Astrocyte of the cerebellum (primary cell): ENCODE measurements at regions not wholly inside any gene's neighbourhood (a gene's known extent, or its start where the extent isn't known, plus 50 kb on each side); places are given as distances from the start of the nearest gene placed in this dataset.
A peak's percentile ranks its signal among the peaks of the same experiment; 100 is the strongest.

Source experiments
- DNase-seq: peaks from one replicate; pipeline ENCODE4 v3.0.0-alpha.2; 2011; ENCODE audit warnings: low read depth
- H3K4me3 ChIP-seq: 2 replicates; pipeline ENCODE4 v1.5.1; 2011; ENCODE audit warnings: mild to moderate bottlenecking, low read depth, low read length, moderate library complexity
- in situ Hi-C: cut with HindIII; loops from 2 replicates; pipeline ENCODE4 v1.10.0; 2017; ENCODE audit warnings: low sequenced_read_pairs
- TF ChIP-seq, protein P1 (sequence below): IDR thresholded peaks from 2 replicates; pipeline ENCODE4 v1.5.1; 2012; ENCODE audit warnings: low read length, low read depth, moderate library complexity, mild to moderate bottlenecking; ENCODE audit errors: missing control alignments

DNA sequence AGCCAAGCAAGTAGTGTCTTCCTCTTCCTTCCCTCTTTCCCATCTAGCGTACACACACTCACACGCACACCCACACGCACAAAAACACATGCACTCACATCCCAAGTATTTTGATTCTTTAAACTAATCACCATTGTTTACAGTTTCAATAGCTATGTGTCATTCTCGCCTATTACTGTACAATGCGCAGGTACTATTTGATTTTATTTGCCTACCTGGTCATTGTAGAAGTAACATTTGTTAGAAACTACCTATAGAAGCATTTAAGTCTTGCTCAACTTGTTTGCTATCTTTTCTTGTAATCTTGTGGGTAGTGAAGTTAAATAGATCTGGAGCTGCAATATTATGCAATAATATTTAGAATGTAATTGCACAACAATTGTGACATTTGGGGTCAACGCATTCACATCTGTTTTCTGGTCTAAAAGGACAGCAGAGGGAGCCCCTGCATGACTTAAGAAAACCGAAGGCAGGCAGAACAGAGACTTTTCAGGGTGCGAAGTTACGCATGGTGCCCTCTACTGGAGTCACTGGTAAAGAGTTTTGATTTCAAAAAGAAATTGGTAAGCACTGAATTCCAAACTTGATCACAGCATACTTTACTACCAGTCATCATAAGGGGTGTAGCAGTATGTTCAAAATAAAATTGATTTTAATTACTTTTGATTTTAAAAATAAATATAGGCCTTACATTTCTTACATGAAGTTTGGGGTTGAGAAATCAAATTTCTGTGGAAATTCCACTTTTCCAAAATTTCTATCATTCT lies 503.3 kb upstream of the FAM241A start:
- no peak overlapping the region for H3K4me3 ChIP-seq
- TF ChIP-seq, protein P1, sequence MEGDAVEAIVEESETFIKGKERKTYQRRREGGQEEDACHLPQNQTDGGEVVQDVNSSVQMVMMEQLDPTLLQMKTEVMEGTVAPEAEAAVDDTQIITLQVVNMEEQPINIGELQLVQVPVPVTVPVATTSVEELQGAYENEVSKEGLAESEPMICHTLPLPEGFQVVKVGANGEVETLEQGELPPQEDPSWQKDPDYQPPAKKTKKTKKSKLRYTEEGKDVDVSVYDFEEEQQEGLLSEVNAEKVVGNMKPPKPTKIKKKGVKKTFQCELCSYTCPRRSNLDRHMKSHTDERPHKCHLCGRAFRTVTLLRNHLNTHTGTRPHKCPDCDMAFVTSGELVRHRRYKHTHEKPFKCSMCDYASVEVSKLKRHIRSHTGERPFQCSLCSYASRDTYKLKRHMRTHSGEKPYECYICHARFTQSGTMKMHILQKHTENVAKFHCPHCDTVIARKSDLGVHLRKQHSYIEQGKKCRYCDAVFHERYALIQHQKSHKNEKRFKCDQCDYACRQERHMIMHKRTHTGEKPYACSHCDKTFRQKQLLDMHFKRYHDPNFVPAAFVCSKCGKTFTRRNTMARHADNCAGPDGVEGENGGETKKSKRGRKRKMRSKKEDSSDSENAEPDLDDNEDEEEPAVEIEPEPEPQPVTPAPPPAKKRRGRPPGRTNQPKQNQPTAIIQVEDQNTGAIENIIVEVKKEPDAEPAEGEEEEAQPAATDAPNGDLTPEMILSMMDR = peak; percentile 93
- DNase-seq = peak; percentile 86
- in situ Hi-C loops = no loop called here

DNA sequence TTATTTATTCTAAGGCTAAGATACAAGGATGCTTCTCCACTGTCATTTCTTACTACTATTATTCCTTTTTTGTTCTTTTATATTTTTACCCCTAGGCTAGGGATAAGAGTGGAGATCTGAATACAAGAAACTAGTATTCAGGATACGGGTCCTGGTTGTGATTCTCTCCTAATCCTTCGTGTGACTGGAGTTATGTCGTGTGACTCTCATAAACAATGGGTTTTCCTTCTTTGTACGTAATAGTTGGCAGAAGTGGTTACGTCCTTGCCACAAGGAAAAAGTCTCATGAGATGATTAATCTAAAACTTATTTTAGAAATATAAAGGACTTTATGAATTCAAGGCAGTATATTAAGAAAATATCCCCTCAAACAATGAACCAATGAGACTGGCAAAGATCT lies 497.2 kb upstream of the FAM241A start:
- TF ChIP-seq, protein P1 = no peak
- H3K4me3 ChIP-seq = no peak overlapping the region
- DNase-seq = no peak
- in situ Hi-C loops = no loop called here

DNA sequence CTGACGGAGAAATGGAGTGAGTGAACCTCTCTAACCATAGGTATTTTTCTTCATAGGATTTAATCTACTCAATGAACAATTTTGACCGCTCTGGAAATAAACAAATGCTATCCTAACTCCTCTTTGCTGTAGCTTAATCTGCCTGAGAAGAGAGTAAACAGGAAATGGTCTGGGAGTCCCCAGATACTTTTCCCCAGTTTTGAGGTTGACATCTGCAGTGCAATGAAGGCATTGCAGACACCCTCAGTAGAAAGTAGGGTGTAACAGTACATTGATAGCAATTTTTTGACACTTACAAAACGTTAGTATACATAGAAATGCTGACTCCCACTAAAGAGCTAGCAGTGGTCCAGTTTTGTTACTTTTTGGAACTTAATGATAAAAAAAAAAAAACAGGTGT lies 495.9 kb upstream of the FAM241A start:
- no peak overlapping the region for H3K4me3 ChIP-seq
- TF ChIP-seq, protein P1 = no peak
- in situ Hi-C loops = no loop called here
- DNase-seq = no peak

DNA sequence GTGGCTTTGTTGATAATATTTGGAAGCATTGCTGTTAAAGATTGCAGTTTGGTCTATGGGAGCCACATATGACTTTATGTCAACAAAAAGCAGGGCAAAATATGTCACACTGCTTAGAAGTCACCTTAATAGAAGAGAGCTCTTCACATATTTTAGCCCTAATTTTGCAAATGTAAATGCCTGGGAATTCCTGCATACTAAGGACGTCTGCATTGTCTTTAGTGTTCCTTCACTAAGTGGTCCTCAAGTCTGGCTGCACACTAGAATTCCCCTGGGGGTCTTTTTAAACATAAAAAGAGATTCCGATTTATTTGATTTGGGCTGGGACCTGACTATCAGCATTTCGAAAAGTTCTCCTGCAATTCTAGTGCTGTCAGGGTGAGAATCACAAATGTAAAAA lies 495.1 kb upstream of the FAM241A start:
- H3K4me3 ChIP-seq = no peak overlapping the region
- in situ Hi-C loops = no loop called here
- no peak for DNase-seq
- TF ChIP-seq, protein P1 = no peak

DNA sequence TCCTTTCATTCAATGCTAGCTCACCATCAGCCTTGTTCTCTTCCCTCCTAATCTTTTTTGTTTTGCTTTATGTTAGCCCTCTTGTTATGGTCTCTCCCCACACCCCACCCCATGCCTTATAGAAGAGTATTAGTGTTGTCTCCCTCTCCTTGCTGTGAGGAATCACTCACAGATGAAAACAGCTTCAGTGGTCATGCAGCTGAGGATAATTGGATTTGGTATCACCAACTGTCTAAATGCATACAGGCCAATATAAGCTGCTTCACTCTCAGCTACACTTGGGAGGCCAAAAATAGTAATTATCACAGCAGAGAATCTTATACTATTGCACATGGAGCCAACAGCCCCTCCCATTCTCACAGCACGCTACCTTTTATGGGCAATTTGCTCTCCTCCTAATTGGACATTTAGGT lies 494.6 kb upstream of the FAM241A start:
- DNase-seq = no peak
- TF ChIP-seq, protein P1 = no peak
- H3K4me3 ChIP-seq = no peak overlapping the region
- in situ Hi-C loops = no loop called here

DNA sequence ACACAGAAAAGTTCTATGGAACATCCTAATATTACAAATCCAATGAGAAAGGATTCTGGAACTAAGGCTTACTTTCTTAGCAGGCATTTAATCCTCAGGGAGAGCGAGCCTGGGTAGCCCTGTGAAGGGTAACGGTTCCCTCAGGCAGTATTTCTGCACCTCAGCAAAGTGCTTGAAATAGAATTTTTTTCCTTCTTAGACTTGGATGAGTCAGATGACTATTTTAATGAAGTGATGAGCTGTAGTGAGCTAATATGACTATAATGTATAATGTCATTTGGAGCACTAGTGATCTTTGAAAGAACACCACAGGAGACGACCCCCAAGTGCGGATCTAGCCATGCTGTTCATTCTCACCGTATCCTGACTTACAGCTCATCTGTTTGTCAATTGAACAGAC lies 493.0 kb upstream of the FAM241A start:
- in situ Hi-C loops = no loop called here
- no peak for DNase-seq
- TF ChIP-seq, protein P1 = no peak
- H3K4me3 ChIP-seq = no peak overlapping the region
